PC-9 (cell line): ENCODE measurements at regions not wholly inside any gene's neighbourhood (a gene's known extent, or its start where the extent isn't known, plus 50 kb on each side); places are given as distances from the start of the nearest gene placed in this dataset.

Experiments used
- BruUV-seq: library from RNA; stranded (reverse); fragments of 400-500 nt; replicated peaks from 2 replicates; lab custom pipeline; 2021; lab: Mats Ljungman, UMichigan
- CTCF ChIA-PET: fragments of 300-600 bp; sonication (Branson Sonifier 250); formaldehyde crosslinking; loops from one replicate; lab custom pipeline; 2022; ENCODE audit warnings: antibody characterized with exemption; lab: Charles Lee
- POLR2A ChIA-PET: fragments of 300-600 bp; sonication (Branson Sonifier 250); formaldehyde crosslinking; loops from one replicate; lab custom pipeline; 2022; ENCODE audit warnings: antibody characterized with exemption; ENCODE audit not compliant: unreplicated experiment; lab: Charles Lee
- DNase-seq, 2 experiments: peaks; one replicate each; pipeline versions ENCODE4 v3.0.0 to v3.0.0-alpha.2; 2015 to 2022; ENCODE audit warnings: mixed read lengths in 1 of 2
- H2AFZ ChIP-seq: fragments of 200-600 bp; sonication (generic); 2 replicates; pipeline ENCODE4 v1.8.1; 2017; ENCODE audit warnings: antibody characterized with exemption
- H3F3A ChIP-seq: fragments of 200-600 bp; sonication (generic); 2 replicates; pipeline ENCODE4 v1.8.1; 2017; ENCODE audit warnings: antibody characterized with exemption, mild to moderate bottlenecking, low read depth; ENCODE audit not compliant: insufficient read depth
- H3K27ac ChIP-seq: fragments of 200-600 bp; sonication (generic); 2 replicates; pipeline ENCODE4 v1.6.1; 2016; ENCODE audit warnings: mixed run types
- H3K27me3 ChIP-seq: fragments of 200-600 bp; sonication (generic); 2 replicates; pipeline ENCODE4 v1.6.1; 2016; ENCODE audit warnings: low read depth, mixed run types; ENCODE audit not compliant: insufficient read depth
- H3K36me3 ChIP-seq: fragments of 200-600 bp; sonication (generic); 2 replicates; pipeline ENCODE4 v1.6.1; 2016; ENCODE audit warnings: low read depth, mixed run types
- H3K4me1 ChIP-seq: fragments of 200-600 bp; sonication (generic); replicated peaks from 2 replicates; pipeline ENCODE4 v1.6.1; 2016; ENCODE audit warnings: mixed run types; ENCODE audit not compliant: insufficient read depth
- H3K4me2 ChIP-seq: fragments of 200-600 bp; sonication (generic); 2 replicates; pipeline ENCODE4 v1.6.1; 2017; ENCODE audit warnings: mixed run types
- H3K4me3 ChIP-seq: fragments of 200-600 bp; sonication (generic); 2 replicates; pipeline ENCODE4 v1.6.1; 2016; ENCODE audit warnings: mixed run types
- H3K79me2 ChIP-seq: fragments of 200-600 bp; sonication (generic); 2 replicates; pipeline ENCODE4 v1.6.1; 2017; ENCODE audit warnings: low read depth, mixed run types
- H3K9me2 ChIP-seq: fragments of 200-600 bp; sonication (generic); 2 replicates; pipeline ENCODE4 v1.8.1; 2017; ENCODE audit warnings: mild to moderate bottlenecking; ENCODE audit not compliant: insufficient read depth
- H3K9me3 ChIP-seq: fragments of 200-600 bp; sonication (generic); 2 replicates; pipeline ENCODE4 v1.8.1; 2016; ENCODE audit warnings: low read depth; ENCODE audit not compliant: insufficient read depth
- H4K20me1 ChIP-seq: fragments of 200-600 bp; sonication (generic); 2 replicates; pipeline ENCODE4 v1.8.1; 2017; ENCODE audit not compliant: insufficient read depth
- EZH2 ChIP-seq: fragments of 200-600 bp; sonication (generic); IDR thresholded peaks from 2 replicates; pipeline ENCODE4 v1.8.0; 2017; ENCODE audit warnings: antibody characterized with exemption, low read depth
- intact Hi-C: fragments of 100-400 bp; cut with micrococcal nuclease; formaldehyde crosslinking; loops from one replicate; pipeline ENCODE4 v1.10.0; 2022; ENCODE audit not compliant: unreplicated experiment
- TF ChIP-seq, protein P1 (sequence below): fragments of 200-600 bp; sonication (generic); conservative IDR thresholded peaks from 2 replicates; pipeline ENCODE4 v1.6.1; 2017; ENCODE audit warnings: mixed run types, antibody characterized with exemption, mild to moderate bottlenecking, moderate library complexity

DNA sequence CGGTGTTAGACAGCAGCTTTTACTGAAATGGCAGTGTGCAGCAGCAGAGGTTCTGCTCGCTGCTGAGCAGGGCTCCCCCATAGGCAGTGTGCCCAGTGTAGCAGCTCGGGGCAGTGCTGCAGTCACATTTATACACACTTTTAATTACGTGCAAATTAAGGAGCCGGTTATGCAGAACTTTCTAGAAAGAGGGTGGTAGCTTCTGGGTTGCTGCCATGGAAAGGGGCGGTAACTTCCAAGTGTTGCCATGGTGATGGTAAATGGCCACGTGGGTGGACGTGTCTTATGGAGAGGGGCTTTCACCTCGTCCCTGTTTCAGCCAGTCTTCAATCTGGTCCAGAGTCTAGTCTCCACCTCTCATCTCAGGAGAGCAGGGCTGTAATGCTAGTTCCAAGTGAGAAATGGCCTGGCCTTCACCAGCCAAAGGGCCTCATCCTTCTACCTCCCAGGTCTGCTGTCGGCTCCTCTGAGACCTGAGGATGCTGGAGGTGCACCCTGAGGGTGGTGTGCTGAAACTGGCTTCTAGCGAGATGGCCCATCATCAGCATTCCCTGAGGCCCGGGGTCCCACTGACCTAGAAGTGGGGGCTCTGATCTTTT, 180.5 kb upstream of the PMEPA1 start:
- no peaks in the 10 kb centered on the region for H3F3A ChIP-seq
- H3K27me3 ChIP-seq: no peaks in the 10 kb centered on the region
- H3K79me2 ChIP-seq: no peaks in the 10 kb centered on the region
- no peaks in the 10 kb centered on the region for H3K9me3 ChIP-seq
- no peak for DNase-seq
- no peaks in the 10 kb centered on the region for H4K20me1 ChIP-seq
- H3K9me2 ChIP-seq: no peaks in the 10 kb centered on the region
- ChIA-PET POLR2A (no interaction called here), CTCF (no interaction called here)
- intact Hi-C loops: no loop called here
- no peaks in the 10 kb centered on the region for H3K36me3 ChIP-seq
- BruUV-seq: no TSS peak
- no peak overlapping the region for H3K4me2 ChIP-seq
- H2AFZ ChIP-seq: no peak overlapping the region
- H3K4me3 ChIP-seq: no peak overlapping the region
- no peak overlapping the region for H3K27ac ChIP-seq
- TF ChIP-seq, protein P1, sequence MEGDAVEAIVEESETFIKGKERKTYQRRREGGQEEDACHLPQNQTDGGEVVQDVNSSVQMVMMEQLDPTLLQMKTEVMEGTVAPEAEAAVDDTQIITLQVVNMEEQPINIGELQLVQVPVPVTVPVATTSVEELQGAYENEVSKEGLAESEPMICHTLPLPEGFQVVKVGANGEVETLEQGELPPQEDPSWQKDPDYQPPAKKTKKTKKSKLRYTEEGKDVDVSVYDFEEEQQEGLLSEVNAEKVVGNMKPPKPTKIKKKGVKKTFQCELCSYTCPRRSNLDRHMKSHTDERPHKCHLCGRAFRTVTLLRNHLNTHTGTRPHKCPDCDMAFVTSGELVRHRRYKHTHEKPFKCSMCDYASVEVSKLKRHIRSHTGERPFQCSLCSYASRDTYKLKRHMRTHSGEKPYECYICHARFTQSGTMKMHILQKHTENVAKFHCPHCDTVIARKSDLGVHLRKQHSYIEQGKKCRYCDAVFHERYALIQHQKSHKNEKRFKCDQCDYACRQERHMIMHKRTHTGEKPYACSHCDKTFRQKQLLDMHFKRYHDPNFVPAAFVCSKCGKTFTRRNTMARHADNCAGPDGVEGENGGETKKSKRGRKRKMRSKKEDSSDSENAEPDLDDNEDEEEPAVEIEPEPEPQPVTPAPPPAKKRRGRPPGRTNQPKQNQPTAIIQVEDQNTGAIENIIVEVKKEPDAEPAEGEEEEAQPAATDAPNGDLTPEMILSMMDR: no peak
- no peak for TF ChIP-seq EZH2
- H3K4me1 ChIP-seq: no peaks in the 10 kb centered on the region

DNA sequence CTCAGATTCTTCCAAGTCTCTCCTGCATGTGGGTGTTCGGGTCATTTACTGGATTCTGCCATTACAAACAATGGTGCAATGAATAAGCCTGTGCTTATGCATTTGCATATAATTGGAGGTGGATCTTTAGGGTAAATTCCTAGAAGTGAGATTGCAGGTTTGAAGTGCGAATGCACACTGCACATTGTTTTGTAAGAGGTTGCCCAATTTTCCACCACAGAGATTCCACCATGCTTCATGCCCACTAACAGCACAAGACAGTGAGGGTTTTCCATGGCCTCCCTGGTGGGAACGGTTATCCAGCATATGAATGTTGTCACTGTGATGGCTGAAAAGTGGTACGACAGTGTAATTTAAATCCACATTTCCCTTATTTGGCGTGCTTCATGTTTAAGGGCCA, 178.8 kb upstream of the PMEPA1 start:
- H2AFZ ChIP-seq: no peak overlapping the region
- no peaks in the 10 kb centered on the region for H3K79me2 ChIP-seq
- no peak overlapping the region for H3K27ac ChIP-seq
- ChIA-PET POLR2A (no interaction called here), CTCF (no interaction called here)
- H3K4me3 ChIP-seq: no peak overlapping the region
- H3K4me2 ChIP-seq: no peak overlapping the region
- H3K9me3 ChIP-seq: no peaks in the 10 kb centered on the region
- no peaks in the 10 kb centered on the region for H3K4me1 ChIP-seq
- H4K20me1 ChIP-seq: no peaks in the 10 kb centered on the region
- DNase-seq: no peak
- BruUV-seq: no TSS peak
- H3K27me3 ChIP-seq: no peaks in the 10 kb centered on the region
- TF ChIP-seq EZH2: no peak
- TF ChIP-seq, protein P1: no peak
- intact Hi-C loops: no loop called here
- H3K36me3 ChIP-seq: no peaks in the 10 kb centered on the region
- no peaks in the 10 kb centered on the region for H3F3A ChIP-seq
- 0 out of 2 replicates have a peak, but pooled peaks cover 3% of the 10 kb centered on the region for H3K9me2 ChIP-seq

DNA sequence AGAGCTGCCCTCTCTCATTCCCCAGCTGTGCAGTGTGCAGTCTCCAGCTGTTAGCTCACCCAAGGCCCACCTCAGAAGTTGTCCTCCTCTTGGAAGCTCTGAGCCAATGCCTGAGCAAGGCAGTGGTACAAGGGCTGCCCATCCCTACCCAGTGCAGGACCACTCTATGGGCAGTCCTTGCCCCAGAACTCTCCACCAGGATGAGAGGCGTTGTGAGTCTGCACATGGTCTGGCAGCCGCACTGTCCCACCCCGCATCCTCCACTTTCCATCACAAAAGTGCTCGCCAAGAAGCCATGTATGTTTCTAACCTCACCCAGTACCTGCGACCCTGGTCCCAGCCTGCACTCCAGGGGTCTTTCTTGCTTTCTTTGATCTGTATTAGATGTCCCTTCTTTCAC, 175.1 kb upstream of the PMEPA1 start:
- BruUV-seq: no TSS peak
- H4K20me1 ChIP-seq: no peaks in the 10 kb centered on the region
- no peaks in the 10 kb centered on the region for H3F3A ChIP-seq
- H3K27me3 ChIP-seq: no peaks in the 10 kb centered on the region
- no peaks in the 10 kb centered on the region for H3K9me3 ChIP-seq
- ChIA-PET POLR2A (no interaction called here), CTCF (no interaction called here)
- no peaks in the 10 kb centered on the region for H3K4me1 ChIP-seq
- no peak overlapping the region for H3K4me3 ChIP-seq
- no peak overlapping the region for H3K27ac ChIP-seq
- no peak overlapping the region for H3K4me2 ChIP-seq
- no peaks in the 10 kb centered on the region for H3K79me2 ChIP-seq
- 0 out of 2 replicates have a peak, but pooled peaks cover 3% of the 10 kb centered on the region for H3K9me2 ChIP-seq
- intact Hi-C loops: no loop called here
- TF ChIP-seq, protein P1: no peak
- TF ChIP-seq EZH2: no peak
- no peaks in the 10 kb centered on the region for H3K36me3 ChIP-seq
- no peak for DNase-seq
- H2AFZ ChIP-seq: no peak overlapping the region
